HEK293 (cell line): ENCODE measurements at regions not wholly inside any gene's neighbourhood (a gene's known extent, or its start where the extent isn't known, plus 50 kb on each side); places are given as distances from the start of the nearest gene placed in this dataset.
"Not testable (repeated sequence)": the region's sequence is repeated elsewhere in the genome, so short reads cannot be mapped to it uniquely, and the experiment has no call there.

Experiments
- CTCF ChIA-PET: fragments of 350-600 bp; formaldehyde crosslinking; extraction: SDS; loops from one replicate; lab custom pipeline; 2021; ENCODE audit warnings: antibody characterized with exemption; lab: Yijun Ruan, JAX
- POLR2A ChIA-PET: fragments of 300-600 bp; formaldehyde crosslinking; extraction: SDS; loops from one replicate; lab custom pipeline; 2020; ENCODE audit warnings: antibody characterized with exemption, inconsistent platforms; lab: Yijun Ruan, JAX
- H3K27ac ChIP-seq: fragments of 200-500 bp; sonication (Bioruptor generic); 2 replicates; pipeline ENCODE4 v1.5.1; 2014; ENCODE audit warnings: low read depth, low read length, control low read depth, inconsistent platforms; ENCODE audit errors: extremely low read depth
- H3K36me3 ChIP-seq, 2 experiments: fragments of 200-500 bp in 1 of 2; sonication (Bioruptor generic) in 1 of 2; 1 replicate in 1 of 2; 2 replicates in 1 of 2; pipeline ENCODE4 v1.5.1; 2014 to 2017; ENCODE audit warnings: inconsistent platforms in 2 of 2, low read length in 2 of 2; ENCODE audit not compliant: control insufficient read depth in 2 of 2, insufficient read depth in 1 of 2
- H3K4me1 ChIP-seq: fragments of 200-500 bp; sonication (Bioruptor generic); 2 replicates; pipeline ENCODE4 v1.5.1; 2014; ENCODE audit warnings: mild to moderate bottlenecking, low read length, inconsistent platforms; ENCODE audit not compliant: control insufficient read depth, insufficient read depth
- H3K4me3 ChIP-seq: 2 replicates; pipeline ENCODE4 v1.5.1; 2011; ENCODE audit warnings: low read depth, mild to moderate bottlenecking, control low read depth, low read length, moderate library complexity
- H3K9me3 ChIP-seq: fragments of 200-500 bp; sonication (Bioruptor generic); 2 replicates; pipeline ENCODE4 v1.5.1; 2014; ENCODE audit warnings: low read depth, low read length, inconsistent platforms; ENCODE audit not compliant: control insufficient read depth, insufficient read depth
- EGR2 ChIP-seq: fragments of 450-650 bp; formaldehyde crosslinking; IDR thresholded peaks from 2 replicates; pipeline ENCODE4 v1.5.1; 2016; ENCODE audit warnings: low read depth, missing biosample characterization, missing genetic modification characterization
- GLIS2 ChIP-seq: fragments of 450-650 bp; formaldehyde crosslinking; IDR thresholded peaks from 2 replicates; pipeline ENCODE4 v1.5.1; 2016; ENCODE audit warnings: missing biosample characterization, missing genetic modification characterization
- KLF7 ChIP-seq: fragments of 450-650 bp; formaldehyde crosslinking; IDR thresholded peaks from 2 replicates; pipeline ENCODE4 v1.5.1; 2016; ENCODE audit warnings: missing biosample characterization, missing genetic modification characterization, borderline replicate concordance
- KLF8 ChIP-seq: fragments of 450-650 bp; formaldehyde crosslinking; IDR thresholded peaks from 2 replicates; pipeline ENCODE4 v1.5.1; 2016; ENCODE audit warnings: missing biosample characterization, missing genetic modification characterization
- KLF9 ChIP-seq: fragments of 450-650 bp; formaldehyde crosslinking; IDR thresholded peaks from 2 replicates; pipeline ENCODE4 v1.5.1; 2016; ENCODE audit warnings: missing biosample characterization, missing genetic modification characterization, low read depth
- MEIS1 ChIP-seq: sonication (generic); formaldehyde crosslinking; IDR thresholded peaks from 2 replicates; pipeline ENCODE4 v1.8.1; 2022; ENCODE audit warnings: missing genetic modification reagents, mild to moderate bottlenecking, borderline replicate concordance
- PBX3 ChIP-seq: sonication (generic); formaldehyde crosslinking; IDR thresholded peaks from 2 replicates; pipeline ENCODE4 v1.8.1; 2022; ENCODE audit warnings: mild to moderate bottlenecking, moderate library complexity, missing genetic modification reagents
- SETDB1 ChIP-seq: IDR thresholded peaks from one replicate; pipeline ENCODE4 v1.6.1; 2017; ENCODE audit warnings: mild to moderate bottlenecking, low read length, moderate library complexity, mixed read lengths; ENCODE audit not compliant: insufficient read length
- ZBTB1 ChIP-seq: fragments of 450-650 bp; formaldehyde crosslinking; IDR thresholded peaks from 2 replicates; pipeline ENCODE4 v1.5.1; 2016; ENCODE audit warnings: missing biosample characterization, missing genetic modification characterization
- ZNF140 ChIP-seq: fragments of 450-650 bp; formaldehyde crosslinking; IDR thresholded peaks from 2 replicates; pipeline ENCODE4 v1.5.1; 2016; ENCODE audit warnings: missing biosample characterization, missing genetic modification characterization
- ZNF157 ChIP-seq: fragments of 450-650 bp; formaldehyde crosslinking; IDR thresholded peaks from 2 replicates; pipeline ENCODE4 v1.5.1; 2016; ENCODE audit warnings: missing biosample characterization, missing genetic modification characterization
- ZNF302 ChIP-seq: fragments of 450-650 bp; formaldehyde crosslinking; IDR thresholded peaks from 2 replicates; pipeline ENCODE4 v1.5.1; 2016; ENCODE audit warnings: missing biosample characterization, missing genetic modification characterization, low read depth
- ZNF324 ChIP-seq: fragments of 450-650 bp; formaldehyde crosslinking; IDR thresholded peaks from 2 replicates; pipeline ENCODE4 v1.5.1; 2016; ENCODE audit warnings: missing biosample characterization, missing genetic modification characterization
- ZNF354C ChIP-seq: fragments of 450-650 bp; formaldehyde crosslinking; IDR thresholded peaks from 2 replicates; pipeline ENCODE4 v1.5.1; 2016; ENCODE audit warnings: missing biosample characterization, missing genetic modification characterization, low read depth, borderline replicate concordance
- ZNF514 ChIP-seq: fragments of 450-650 bp; formaldehyde crosslinking; IDR thresholded peaks from 2 replicates; pipeline ENCODE4 v1.5.1; 2016; ENCODE audit warnings: missing biosample characterization, missing genetic modification characterization
- ZNF585B ChIP-seq: fragments of 450-650 bp; formaldehyde crosslinking; IDR thresholded peaks from 2 replicates; pipeline ENCODE4 v1.5.1; 2016; ENCODE audit warnings: missing biosample characterization, missing genetic modification characterization
- ZNF623 ChIP-seq: fragments of 450-650 bp; formaldehyde crosslinking; IDR thresholded peaks from 2 replicates; pipeline ENCODE4 v1.5.1; 2016; ENCODE audit warnings: missing biosample characterization, missing genetic modification characterization
- ZNF626 ChIP-seq: fragments of 450-650 bp; sonication (Bioruptor Pico); formaldehyde crosslinking; IDR thresholded peaks from 2 replicates; pipeline ENCODE4 v1.5.1; 2018; ENCODE audit warnings: missing biosample characterization, missing genetic modification characterization, inconsistent platforms
- ZSCAN4 ChIP-seq: fragments of 450-650 bp; formaldehyde crosslinking; IDR thresholded peaks from 2 replicates; pipeline ENCODE4 v1.5.1; 2017; ENCODE audit warnings: missing biosample characterization, missing genetic modification characterization
- TF ChIP-seq, protein P1 (sequence below): fragments of 450-650 bp; formaldehyde crosslinking; IDR thresholded peaks from 2 replicates; pipeline ENCODE4 v1.5.1; 2016; ENCODE audit warnings: missing biosample characterization, missing genetic modification characterization, borderline replicate concordance

- CTCF ChIA-PET: interaction anchor here (0.6 kb wide), 1 partner anchor 9 kb away, joined by 5 read pairs; no protein-coding TSS in a partner anchor
Measured at GRCh38 chr6:19399406-19399805, 437.8 kb upstream of the ID4 start.

GRCh38 chr6:19404884-19405283, 432.3 kb upstream of the ID4 start:
- H3K4me1 ChIP-seq, H3K36me3 ChIP-seq, H3K27ac ChIP-seq, H3K9me3 ChIP-seq, H3K4me3 ChIP-seq, POLR2A ChIA-PET, CTCF ChIA-PET: not testable (repeated sequence)
- TF ChIP-seq SETDB1 (peak; percentile 57), ZNF302 (tag by site-specific recombination) (peak; percentile 82)

More at GRCh38 chr6:19399406-19399805, 437.8 kb upstream of the ID4 start:
- Histone ChIP-seq H3K4me3 (no peak overlapping the region), H3K4me1 (no peaks in the 10 kb centered on the region), H3K9me3 (no peaks in the 10 kb centered on the region), H3K27ac (no peak overlapping the region), H3K36me3 (no peaks in the 10 kb centered on the region)
- TF ChIP-seq KLF7 (tag by site-specific recombination) (no peak), KLF8 (no peak), ZNF140 (tag by site-specific recombination) (no peak), MEIS1 (no peak), ZNF623 (no peak), KLF9 (tag by site-specific recombination) (no peak), ZNF514 (tag by site-specific recombination) (no peak), GLIS2 (no peak), ZSCAN4 (tag by site-specific recombination) (no peak), ZNF585B (tag by site-specific recombination) (no peak), ZNF354C (tag by site-specific recombination) (no peak), ZNF157 (tag by site-specific recombination) (no peak), ZNF324 (tag by site-specific recombination) (no peak)
- POLR2A ChIA-PET: no interaction called here

GRCh38 chr6:19408331-19408730, 428.8 kb upstream of the ID4 start:
- no peaks in the 10 kb centered on the region for H3K36me3 ChIP-seq
- ChIA-PET CTCF (no interaction called here), POLR2A (interaction anchor here (1.4 kb wide), 1 partner anchor 429 kb away, joined by 3 read pairs; the partner anchor contains the start of gene ID4)
- TF ChIP-seq EGR2: no peak
- TF ChIP-seq ZNF626: no peak
- no peak for TF ChIP-seq ZBTB1 (tag by site-specific recombination)
- TF ChIP-seq PBX3 (CRISPR knock-in tag): no peak
- TF ChIP-seq, protein P1, sequence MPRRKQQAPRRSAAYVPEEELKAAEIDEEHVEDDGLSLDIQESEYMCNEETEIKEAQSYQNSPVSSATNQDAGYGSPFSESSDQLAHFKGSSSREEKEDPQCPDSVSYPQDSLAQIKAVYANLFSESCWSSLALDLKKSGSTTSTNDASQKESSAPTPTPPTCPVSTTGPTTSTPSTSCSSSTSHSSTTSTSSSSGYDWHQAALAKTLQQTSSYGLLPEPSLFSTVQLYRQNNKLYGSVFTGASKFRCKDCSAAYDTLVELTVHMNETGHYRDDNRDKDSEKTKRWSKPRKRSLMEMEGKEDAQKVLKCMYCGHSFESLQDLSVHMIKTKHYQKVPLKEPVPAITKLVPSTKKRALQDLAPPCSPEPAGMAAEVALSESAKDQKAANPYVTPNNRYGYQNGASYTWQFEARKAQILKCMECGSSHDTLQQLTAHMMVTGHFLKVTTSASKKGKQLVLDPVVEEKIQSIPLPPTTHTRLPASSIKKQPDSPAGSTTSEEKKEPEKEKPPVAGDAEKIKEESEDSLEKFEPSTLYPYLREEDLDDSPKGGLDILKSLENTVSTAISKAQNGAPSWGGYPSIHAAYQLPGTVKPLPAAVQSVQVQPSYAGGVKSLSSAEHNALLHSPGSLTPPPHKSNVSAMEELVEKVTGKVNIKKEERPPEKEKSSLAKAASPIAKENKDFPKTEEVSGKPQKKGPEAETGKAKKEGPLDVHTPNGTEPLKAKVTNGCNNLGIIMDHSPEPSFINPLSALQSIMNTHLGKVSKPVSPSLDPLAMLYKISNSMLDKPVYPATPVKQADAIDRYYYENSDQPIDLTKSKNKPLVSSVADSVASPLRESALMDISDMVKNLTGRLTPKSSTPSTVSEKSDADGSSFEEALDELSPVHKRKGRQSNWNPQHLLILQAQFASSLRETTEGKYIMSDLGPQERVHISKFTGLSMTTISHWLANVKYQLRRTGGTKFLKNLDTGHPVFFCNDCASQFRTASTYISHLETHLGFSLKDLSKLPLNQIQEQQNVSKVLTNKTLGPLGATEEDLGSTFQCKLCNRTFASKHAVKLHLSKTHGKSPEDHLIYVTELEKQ (tag by site-specific recombination): no peak
- no peak for TF ChIP-seq ZNF324 (tag by site-specific recombination)
- H3K27ac ChIP-seq: no peak overlapping the region
- no peak overlapping the region for H3K4me3 ChIP-seq
- no peaks in the 10 kb centered on the region for H3K4me1 ChIP-seq
- H3K9me3 ChIP-seq: no peaks in the 10 kb centered on the region; the same call in 1 of the 2 replicates
